ENCODE measurements at regions not wholly inside any gene's neighbourhood (a gene's known extent, or its start where the extent isn't known, plus 50 kb on each side); places are given as distances from the start of the nearest gene placed in this dataset.

DNA sequence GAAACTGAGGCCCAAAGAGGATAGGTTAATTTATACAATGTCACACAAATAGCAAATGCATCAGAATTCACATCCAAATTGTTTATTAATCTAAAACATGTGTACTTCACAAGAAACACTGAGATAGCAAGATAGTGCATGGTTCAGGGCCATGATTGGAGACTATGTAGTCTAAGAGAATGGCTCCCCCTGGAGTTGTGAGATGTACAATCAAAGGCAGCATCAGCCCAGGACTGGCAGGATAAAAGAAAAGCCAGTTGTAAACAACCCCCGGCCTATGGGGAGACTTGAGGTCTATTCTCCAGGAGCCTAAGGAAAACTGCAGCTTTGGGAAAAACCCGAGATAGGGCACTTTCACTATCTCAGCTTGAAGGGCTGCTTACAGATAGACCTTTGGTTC, 511.0 kb downstream of the OMA1 start:
- no peak overlapping the region for H3K4me3 ChIP-seq (ENCODE audit: insufficient read depth, low read depth, low read length)
- H3K27me3 ChIP-seq (ENCODE audit: insufficient read depth, low read length): no peaks in the 10 kb centered on the region
- H3K36me3 Mint-ChIP-seq (ENCODE audit: low read depth, unreplicated experiment): no peaks in the 10 kb centered on the region
- H3K9ac ChIP-seq (ENCODE audit: low read length): no peak overlapping the region
- H3K9me3 ChIP-seq (ENCODE audit: insufficient read depth, low read depth, low read length): no peaks in the 10 kb centered on the region
- H3K4me1 Mint-ChIP-seq (ENCODE audit: low read depth, unreplicated experiment): no peaks in the 10 kb centered on the region
- H3K4me3 Mint-ChIP-seq (ENCODE audit: unreplicated experiment): no peak overlapping the region
- peaks cover 55% of the 10 kb centered on the region for H3K27me3 Mint-ChIP-seq (ENCODE audit: low read depth, unreplicated experiment)
- TF ChIP-seq EZH2 (IDR thresholded peaks at IDR 0.05; ENCODE audit: insufficient read depth, low read length): no peak
- TF ChIP-seq, protein P1, sequence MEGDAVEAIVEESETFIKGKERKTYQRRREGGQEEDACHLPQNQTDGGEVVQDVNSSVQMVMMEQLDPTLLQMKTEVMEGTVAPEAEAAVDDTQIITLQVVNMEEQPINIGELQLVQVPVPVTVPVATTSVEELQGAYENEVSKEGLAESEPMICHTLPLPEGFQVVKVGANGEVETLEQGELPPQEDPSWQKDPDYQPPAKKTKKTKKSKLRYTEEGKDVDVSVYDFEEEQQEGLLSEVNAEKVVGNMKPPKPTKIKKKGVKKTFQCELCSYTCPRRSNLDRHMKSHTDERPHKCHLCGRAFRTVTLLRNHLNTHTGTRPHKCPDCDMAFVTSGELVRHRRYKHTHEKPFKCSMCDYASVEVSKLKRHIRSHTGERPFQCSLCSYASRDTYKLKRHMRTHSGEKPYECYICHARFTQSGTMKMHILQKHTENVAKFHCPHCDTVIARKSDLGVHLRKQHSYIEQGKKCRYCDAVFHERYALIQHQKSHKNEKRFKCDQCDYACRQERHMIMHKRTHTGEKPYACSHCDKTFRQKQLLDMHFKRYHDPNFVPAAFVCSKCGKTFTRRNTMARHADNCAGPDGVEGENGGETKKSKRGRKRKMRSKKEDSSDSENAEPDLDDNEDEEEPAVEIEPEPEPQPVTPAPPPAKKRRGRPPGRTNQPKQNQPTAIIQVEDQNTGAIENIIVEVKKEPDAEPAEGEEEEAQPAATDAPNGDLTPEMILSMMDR (IDR thresholded peaks at IDR 0.05; ENCODE audit: insufficient read depth, low read depth, low read length): peak; percentile 8
- no peak for FAIRE-seq
- no peaks in the 10 kb centered on the region for H3K79me2 ChIP-seq (ENCODE audit: insufficient read depth, low read length)
- no peak overlapping the region for H3K27ac ChIP-seq (ENCODE audit: low read depth, low read length)
- H3K9me3 Mint-ChIP-seq (ENCODE audit: unreplicated experiment): no peaks in the 10 kb centered on the region
- no peak overlapping the region for H3K4me2 ChIP-seq (ENCODE audit: low read length)
- no peak overlapping the region for H2AFZ ChIP-seq (ENCODE audit: low read depth, low read length)
- no peaks in the 10 kb centered on the region for H3K36me3 ChIP-seq (ENCODE audit: insufficient read depth, low read length)
- no peak overlapping the region for H3K27ac Mint-ChIP-seq (ENCODE audit: unreplicated experiment)
- DNase-seq (ENCODE audit: low read depth): no peak
- no peaks in the 10 kb centered on the region for H3K4me1 ChIP-seq (ENCODE audit: insufficient read depth, low read length)
- no peaks in the 10 kb centered on the region for H4K20me1 ChIP-seq (ENCODE audit: insufficient read depth, low read length)

DNA sequence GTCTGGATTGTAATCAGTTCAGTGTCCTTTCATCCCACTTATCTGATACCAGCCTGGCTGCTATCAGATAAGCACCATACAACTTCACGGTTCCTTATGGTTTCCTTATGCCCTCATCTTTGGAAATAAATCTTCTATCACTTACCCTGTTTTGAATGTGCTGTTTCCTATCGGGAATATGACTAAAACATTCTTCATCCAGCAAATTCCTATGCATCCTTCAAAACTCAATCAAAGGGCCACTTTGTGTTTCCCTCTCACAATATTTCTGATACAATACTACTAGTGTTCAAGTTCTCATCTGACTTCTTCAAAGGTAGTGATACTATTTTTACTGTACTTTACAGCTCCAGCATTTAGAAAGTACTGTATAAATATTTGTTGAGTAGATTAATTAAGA, 513.2 kb downstream of the OMA1 start:
- Mint-ChIP-seq H3K9me3 (ENCODE audit: unreplicated experiment) (no peaks in the 10 kb centered on the region), H3K4me3 (ENCODE audit: unreplicated experiment) (no peak overlapping the region), H3K36me3 (ENCODE audit: low read depth, unreplicated experiment) (no peaks in the 10 kb centered on the region), H3K27ac (ENCODE audit: unreplicated experiment) (no peak overlapping the region), H3K4me1 (ENCODE audit: low read depth, unreplicated experiment) (no peaks in the 10 kb centered on the region), H3K27me3 (ENCODE audit: low read depth, unreplicated experiment) (peaks cover 55% of the 10 kb centered on the region)
- no peak overlapping the region for H3K27ac ChIP-seq (ENCODE audit: low read depth, low read length)
- no peak for DNase-seq (ENCODE audit: low read depth)
- no peak overlapping the region for H3K4me2 ChIP-seq (ENCODE audit: low read length)
- no peaks in the 10 kb centered on the region for H3K9me3 ChIP-seq (ENCODE audit: insufficient read depth, low read depth, low read length)
- H3K79me2 ChIP-seq (ENCODE audit: insufficient read depth, low read length): no peaks in the 10 kb centered on the region
- no peak overlapping the region for H3K9ac ChIP-seq (ENCODE audit: low read length)
- H3K27me3 ChIP-seq (ENCODE audit: insufficient read depth, low read length): no peaks in the 10 kb centered on the region
- no peak overlapping the region for H3K4me3 ChIP-seq (ENCODE audit: insufficient read depth, low read depth, low read length)
- no peak overlapping the region for H2AFZ ChIP-seq (ENCODE audit: low read depth, low read length)
- H3K36me3 ChIP-seq (ENCODE audit: insufficient read depth, low read length): no peaks in the 10 kb centered on the region
- H3K4me1 ChIP-seq (ENCODE audit: insufficient read depth, low read length): no peaks in the 10 kb centered on the region
- H4K20me1 ChIP-seq (ENCODE audit: insufficient read depth, low read length): no peaks in the 10 kb centered on the region
- TF ChIP-seq, protein P1 (IDR thresholded peaks at IDR 0.05; ENCODE audit: insufficient read depth, low read depth, low read length): no peak
- TF ChIP-seq EZH2 (IDR thresholded peaks at IDR 0.05; ENCODE audit: insufficient read depth, low read length): no peak
- FAIRE-seq: no peak

- no peaks in the 10 kb centered on the region for H3K4me1 ChIP-seq (ENCODE audit: insufficient read depth, low read length)
- H3K4me3 ChIP-seq (ENCODE audit: insufficient read depth, low read depth, low read length): no peak overlapping the region
- H3K79me2 ChIP-seq (ENCODE audit: insufficient read depth, low read length): no peaks in the 10 kb centered on the region
- FAIRE-seq (no peak), DNase-seq (ENCODE audit: low read depth) (no peak)
- Mint-ChIP-seq H3K9me3 (ENCODE audit: unreplicated experiment) (no peaks in the 10 kb centered on the region), H3K4me3 (ENCODE audit: unreplicated experiment) (no peak overlapping the region), H3K27ac (ENCODE audit: unreplicated experiment) (no peak overlapping the region), H3K4me1 (ENCODE audit: low read depth, unreplicated experiment) (no peaks in the 10 kb centered on the region), H3K27me3 (ENCODE audit: low read depth, unreplicated experiment) (peaks cover 50% of the 10 kb centered on the region), H3K36me3 (ENCODE audit: low read depth, unreplicated experiment) (no peaks in the 10 kb centered on the region)
- no peak overlapping the region for H3K27ac ChIP-seq (ENCODE audit: low read depth, low read length)
- no peak overlapping the region for H2AFZ ChIP-seq (ENCODE audit: low read depth, low read length)
- no peaks in the 10 kb centered on the region for H4K20me1 ChIP-seq (ENCODE audit: insufficient read depth, low read length)
- TF ChIP-seq, protein P1 (IDR thresholded peaks at IDR 0.05; ENCODE audit: insufficient read depth, low read depth, low read length): no peak
- no peak for TF ChIP-seq EZH2 (IDR thresholded peaks at IDR 0.05; ENCODE audit: insufficient read depth, low read length)
- no peak overlapping the region for H3K9ac ChIP-seq (ENCODE audit: low read length)
- no peaks in the 10 kb centered on the region for H3K36me3 ChIP-seq (ENCODE audit: insufficient read depth, low read length)
- H3K27me3 ChIP-seq (ENCODE audit: insufficient read depth, low read length): no peaks in the 10 kb centered on the region
- H3K4me2 ChIP-seq (ENCODE audit: low read length): no peak overlapping the region
- H3K9me3 ChIP-seq (ENCODE audit: insufficient read depth, low read depth, low read length): no peaks in the 10 kb centered on the region
Measured at GRCh38 chr1:58032611-58033073, 513.9 kb downstream of the OMA1 start.

Data from astrocyte (in vitro differentiated cells and primary cell).